ENCODE measurements at regions not wholly inside any gene's neighbourhood (a gene's known extent, or its start where the extent isn't known, plus 50 kb on each side); places are given as distances from the start of the nearest gene placed in this dataset.

DNA sequence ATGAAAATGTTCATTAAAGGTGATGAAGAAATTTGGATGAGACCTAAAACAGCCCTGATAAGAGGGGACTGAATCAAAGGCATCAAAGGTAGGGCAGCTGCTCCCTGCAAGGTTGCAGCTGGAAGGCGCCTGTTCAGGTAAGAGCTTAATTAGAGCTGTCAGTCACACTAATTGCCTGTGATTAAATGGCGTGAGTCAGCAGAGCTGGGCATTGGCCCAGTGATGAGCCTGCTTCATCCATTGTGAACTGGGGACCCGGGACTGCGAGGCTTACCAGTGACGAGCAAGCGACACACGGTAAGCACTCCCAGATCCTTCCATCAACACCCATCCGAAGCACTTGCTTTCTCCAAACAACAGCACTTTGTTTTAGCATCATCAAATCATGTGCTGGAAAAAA lies 621.5 kb upstream of the CDH4 start:
- Histone ChIP-seq H3K9ac (ENCODE audit: low read depth, low read length) (no peak overlapping the region), H3K4me1 (ENCODE audit: control insufficient read depth, insufficient read depth, low read length) (no peaks in the 10 kb centered on the region), H3K4me2 (ENCODE audit: low read length) (no peak overlapping the region)

DNA sequence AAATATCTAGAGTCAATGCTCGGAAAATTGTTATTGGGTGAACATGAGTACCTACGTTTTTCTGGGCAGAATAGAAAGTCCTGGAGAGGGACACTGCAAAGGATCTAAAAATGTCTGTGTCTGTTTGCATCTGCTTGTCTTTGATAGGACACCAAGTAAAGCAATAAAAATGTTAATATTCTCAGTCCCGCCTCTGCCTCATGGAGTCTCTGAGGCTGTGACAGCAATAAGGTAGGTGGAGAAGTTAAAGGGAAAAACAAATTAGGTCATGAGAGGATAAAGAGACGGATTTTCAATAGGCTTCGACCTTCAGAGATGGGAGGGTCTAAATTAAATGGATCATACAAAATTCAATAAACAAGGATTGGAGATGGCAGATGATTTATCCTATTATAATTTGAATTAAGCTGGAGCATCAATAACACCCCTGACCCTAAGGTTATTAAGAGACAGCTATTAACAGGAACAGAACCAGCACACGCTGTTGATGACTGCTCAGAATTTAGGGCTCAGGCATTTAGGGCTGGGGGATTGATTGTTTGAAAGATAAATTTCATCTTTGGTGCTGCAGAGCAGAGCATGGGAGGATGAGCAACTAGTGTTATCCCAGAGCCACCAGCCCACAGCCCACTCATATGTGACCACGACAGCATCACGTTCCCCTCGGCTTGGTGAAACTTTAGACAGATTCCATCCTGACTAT lies 620.3 kb upstream of the CDH4 start:
- H3K36me3 ChIP-seq (ENCODE audit: insufficient read depth, low read length) = no peaks in the 10 kb centered on the region
- no peaks in the 10 kb centered on the region for H3K4me1 ChIP-seq (ENCODE audit: control insufficient read depth, insufficient read depth, low read length)
- no peak overlapping the region for H3K4me3 ChIP-seq (ENCODE audit: low read length)
- H3K4me2 ChIP-seq (ENCODE audit: low read length) = no peak overlapping the region
- peaks cover 15% of the 10 kb centered on the region for H3K27me3 ChIP-seq (ENCODE audit: control insufficient read depth, insufficient read depth, low read length)
- H3K9ac ChIP-seq (ENCODE audit: low read depth, low read length) = no peak overlapping the region
- no peaks in the 10 kb centered on the region for H3K9me3 ChIP-seq (replicated peaks; ENCODE audit: low read length)

More for the DNA sequence above, 621.5 kb upstream of the CDH4 start:
- Histone ChIP-seq H3K36me3 (ENCODE audit: insufficient read depth, low read length) (no peaks in the 10 kb centered on the region), H3K27me3 (ENCODE audit: control insufficient read depth, insufficient read depth, low read length) (peaks cover 7% of the 10 kb centered on the region), H3K9me3 (replicated peaks; ENCODE audit: low read length) (no peaks in the 10 kb centered on the region), H3K4me3 (ENCODE audit: low read length) (no peak overlapping the region)

DNA sequence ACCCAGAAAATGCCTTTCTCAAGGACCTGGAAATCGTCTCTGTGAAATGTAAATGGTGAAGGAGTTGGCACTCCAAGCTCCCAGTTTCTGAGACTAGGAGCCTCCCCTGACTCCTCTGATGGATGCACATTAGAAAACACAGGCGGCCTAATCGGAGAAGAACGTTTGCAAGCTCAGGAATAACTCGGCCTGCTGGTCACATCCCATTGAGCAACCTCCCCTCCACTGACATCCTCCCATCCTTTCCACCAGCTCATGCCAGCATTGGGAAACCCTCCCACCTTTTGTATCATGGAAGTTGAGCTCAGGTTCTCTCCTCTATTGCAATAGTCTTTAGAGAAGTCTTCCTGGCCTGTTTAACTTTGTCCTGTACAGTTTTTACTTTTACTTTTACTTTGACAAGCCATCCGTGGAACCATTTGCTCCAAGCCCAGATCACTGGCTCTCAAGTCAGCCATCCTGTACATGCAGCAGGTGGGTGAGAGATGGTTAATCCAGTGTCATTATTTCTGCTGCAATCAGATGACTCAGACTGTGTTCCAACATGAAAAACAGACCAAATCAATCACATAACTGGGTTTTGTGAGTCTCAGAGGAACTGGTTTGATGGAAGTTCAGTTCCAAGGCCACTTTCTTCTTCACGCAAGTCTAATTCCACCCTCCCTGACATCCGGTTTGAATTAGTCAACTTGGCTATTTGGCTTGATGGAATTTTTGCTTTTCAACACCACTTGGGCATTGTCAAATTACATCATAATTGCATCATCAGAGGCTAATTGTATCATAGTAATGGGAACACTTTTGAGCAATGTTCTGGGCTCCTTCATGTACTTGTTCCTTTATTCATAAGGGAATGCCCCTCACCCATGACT lies 619.4 kb upstream of the CDH4 start:
- H3K9me3 ChIP-seq (replicated peaks; ENCODE audit: low read length) = no peaks in the 10 kb centered on the region
- no peak overlapping the region for H3K9ac ChIP-seq (ENCODE audit: low read depth, low read length)
- H3K4me2 ChIP-seq (ENCODE audit: low read length) = no peak overlapping the region
- H3K27me3 ChIP-seq (ENCODE audit: control insufficient read depth, insufficient read depth, low read length) = peaks cover 15% of the 10 kb centered on the region
- no peaks in the 10 kb centered on the region for H3K4me1 ChIP-seq (ENCODE audit: control insufficient read depth, insufficient read depth, low read length)
- no peaks in the 10 kb centered on the region for H3K36me3 ChIP-seq (ENCODE audit: insufficient read depth, low read length)
- H3K4me3 ChIP-seq (ENCODE audit: low read length) = no peak overlapping the region

DNA sequence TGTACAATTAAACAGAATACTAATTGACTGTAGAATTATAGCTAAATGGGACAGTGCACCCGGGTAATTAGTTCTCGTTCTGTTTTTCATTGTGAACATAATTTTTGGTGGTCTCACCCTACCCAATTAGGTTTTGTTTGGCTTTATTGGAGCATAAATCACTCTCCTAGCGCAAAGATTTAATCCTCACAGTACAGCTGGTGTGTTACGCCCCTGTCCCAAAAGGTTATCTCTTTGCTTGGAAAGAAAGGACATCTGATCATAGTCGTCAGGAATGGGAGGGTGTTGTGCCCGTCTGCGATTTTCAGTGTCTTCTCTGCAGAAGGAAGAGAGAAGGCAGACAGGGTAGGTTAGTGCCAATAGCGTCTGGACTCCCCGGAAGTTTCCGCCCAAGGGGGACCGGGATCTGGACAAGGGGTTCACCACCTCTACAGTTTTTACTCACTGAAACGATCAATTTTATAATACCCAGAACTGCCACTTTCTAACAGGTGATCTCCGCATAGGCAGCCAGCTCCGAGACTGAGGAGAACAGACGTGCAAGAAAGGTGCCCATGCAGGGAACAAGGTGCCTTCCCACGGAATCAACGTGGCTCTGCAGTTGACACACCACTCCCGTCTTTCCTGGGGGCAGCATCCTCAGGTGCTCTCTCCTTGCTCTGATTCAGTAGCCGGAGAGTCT lies 617.4 kb upstream of the CDH4 start:
- no peak overlapping the region for H3K4me2 ChIP-seq (ENCODE audit: low read length)
- no peaks in the 10 kb centered on the region for H3K4me1 ChIP-seq (ENCODE audit: control insufficient read depth, insufficient read depth, low read length)
- H3K9me3 ChIP-seq (replicated peaks; ENCODE audit: low read length) = no peaks in the 10 kb centered on the region
- no peak overlapping the region for H3K4me3 ChIP-seq (ENCODE audit: low read length)
- H3K9ac ChIP-seq (ENCODE audit: low read depth, low read length) = no peak overlapping the region
- peaks cover 15% of the 10 kb centered on the region for H3K27me3 ChIP-seq (ENCODE audit: control insufficient read depth, insufficient read depth, low read length)
- H3K36me3 ChIP-seq (ENCODE audit: insufficient read depth, low read length) = no peaks in the 10 kb centered on the region

DNA sequence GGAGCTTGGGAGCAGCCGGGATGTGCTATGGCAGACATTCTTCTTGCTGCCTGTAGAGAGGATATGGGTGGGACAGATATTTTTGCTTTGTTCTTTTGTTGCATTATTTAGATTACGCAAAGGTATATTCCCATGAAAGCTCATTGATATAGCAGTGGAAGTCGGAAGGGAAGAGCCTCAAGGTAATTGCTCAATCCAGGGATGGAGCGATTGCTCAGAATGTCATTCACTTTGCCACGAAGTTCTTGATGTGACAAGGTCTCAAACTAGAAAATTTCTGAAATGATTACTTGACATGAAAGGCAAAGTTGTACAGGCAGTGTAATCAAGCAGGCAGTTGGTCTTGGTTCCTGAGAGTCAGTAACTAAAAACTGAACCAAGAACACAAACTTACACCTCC lies 615.6 kb upstream of the CDH4 start:
- Histone ChIP-seq H3K9me3 (replicated peaks; ENCODE audit: low read length) (no peaks in the 10 kb centered on the region), H3K4me2 (ENCODE audit: low read length) (no peak overlapping the region), H3K4me3 (ENCODE audit: low read length) (no peak overlapping the region), H3K27me3 (ENCODE audit: control insufficient read depth, insufficient read depth, low read length) (peaks cover 15% of the 10 kb centered on the region), H3K9ac (ENCODE audit: low read depth, low read length) (no peak overlapping the region), H3K36me3 (ENCODE audit: insufficient read depth, low read length) (no peaks in the 10 kb centered on the region), H3K4me1 (ENCODE audit: control insufficient read depth, insufficient read depth, low read length) (no peaks in the 10 kb centered on the region)

DNA sequence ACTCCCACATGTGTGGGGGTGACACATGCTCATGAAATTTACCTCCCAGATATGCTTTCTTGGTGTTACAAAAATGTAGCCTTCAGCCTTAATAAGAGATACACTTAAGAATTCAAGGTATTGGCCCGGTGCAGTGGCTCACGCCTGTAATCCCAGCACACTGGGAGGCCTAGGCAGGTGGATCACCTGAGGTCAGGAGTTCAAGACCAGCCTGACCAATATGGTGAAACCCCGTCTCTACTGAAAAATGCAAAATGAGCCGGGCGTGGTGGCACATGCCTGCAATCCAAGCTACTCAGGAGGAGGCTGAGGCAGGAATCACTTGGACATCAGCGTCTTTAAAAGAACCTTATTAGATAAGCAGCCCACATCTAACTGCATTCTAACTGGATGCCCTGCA lies 614.3 kb upstream of the CDH4 start:
- Histone ChIP-seq H3K27me3 (ENCODE audit: control insufficient read depth, insufficient read depth, low read length) (peaks cover 7% of the 10 kb centered on the region), H3K4me3 (ENCODE audit: low read length) (no peak overlapping the region), H3K4me1 (ENCODE audit: control insufficient read depth, insufficient read depth, low read length) (no peaks in the 10 kb centered on the region), H3K9ac (ENCODE audit: low read depth, low read length) (no peak overlapping the region), H3K9me3 (replicated peaks; ENCODE audit: low read length) (no peaks in the 10 kb centered on the region), H3K36me3 (ENCODE audit: insufficient read depth, low read length) (no peaks in the 10 kb centered on the region), H3K4me2 (ENCODE audit: low read length) (no peak overlapping the region)

DNA sequence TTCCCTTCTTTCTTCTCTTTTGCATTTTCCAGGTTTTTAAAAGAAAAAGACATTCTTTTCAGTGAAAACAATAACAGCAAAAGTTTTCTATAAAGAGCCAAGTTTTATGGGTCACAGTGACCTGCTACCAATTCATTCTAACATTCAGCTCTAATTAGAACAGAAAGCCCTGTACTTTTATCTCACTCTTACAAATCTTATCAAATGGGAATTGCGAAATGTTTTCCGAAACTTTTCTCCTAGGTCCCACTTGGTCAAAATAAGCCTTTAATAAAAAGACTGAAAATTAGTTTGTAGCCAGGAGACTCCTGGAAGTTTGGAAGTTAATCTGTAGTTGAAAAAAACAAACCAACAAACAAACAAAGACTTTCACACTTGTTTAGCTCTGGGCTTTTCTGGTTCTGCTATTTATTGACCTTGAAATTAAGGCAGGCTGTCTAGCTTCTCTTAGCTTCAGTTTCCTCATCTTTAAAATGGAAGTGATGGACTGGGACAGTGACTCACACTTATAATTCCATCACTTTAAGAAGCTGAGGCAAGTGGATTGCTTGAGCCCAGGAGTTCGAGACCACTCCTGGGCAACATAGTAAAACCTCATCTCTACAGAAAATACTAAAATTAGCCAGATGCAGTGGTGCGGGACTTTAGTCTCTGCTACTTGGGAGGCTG lies 613.5 kb upstream of the CDH4 start:
- Histone ChIP-seq H3K36me3 (ENCODE audit: insufficient read depth, low read length) (no peaks in the 10 kb centered on the region), H3K9me3 (replicated peaks; ENCODE audit: low read length) (no peaks in the 10 kb centered on the region), H3K4me3 (ENCODE audit: low read length) (no peak overlapping the region)

DNA sequence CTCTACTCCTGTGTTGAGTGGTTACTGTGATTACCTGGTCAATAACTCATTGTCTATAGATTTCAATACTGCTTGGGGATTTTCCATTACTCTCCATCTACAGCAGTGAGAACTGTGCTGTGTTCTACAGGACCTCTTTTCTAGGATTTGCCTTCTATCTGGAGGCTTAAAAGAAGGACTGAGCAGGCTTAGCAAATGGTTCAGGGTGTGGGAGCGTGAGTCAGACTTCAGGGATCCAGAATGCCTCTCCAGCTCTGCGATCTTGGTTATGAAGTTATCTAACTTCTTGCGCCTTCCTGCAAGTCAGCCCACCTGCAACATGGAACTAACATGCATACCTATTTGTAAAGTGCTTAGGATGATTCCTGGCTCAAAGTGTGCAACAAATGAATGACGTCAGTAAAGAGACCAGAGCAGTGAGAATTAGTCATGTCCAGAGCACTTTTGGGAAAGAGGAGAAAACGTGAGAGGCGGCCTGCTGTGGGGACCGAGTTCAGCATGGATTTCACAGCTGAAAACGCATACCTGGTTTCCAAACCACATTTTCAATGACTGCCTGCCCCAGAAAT lies 610.1 kb upstream of the CDH4 start:
- Histone ChIP-seq H3K36me3 (ENCODE audit: insufficient read depth, low read length) (no peaks in the 10 kb centered on the region), H3K4me2 (ENCODE audit: low read length) (no peak overlapping the region), H3K4me3 (ENCODE audit: low read length) (no peak overlapping the region), H3K27me3 (ENCODE audit: control insufficient read depth, insufficient read depth, low read length) (no peaks in the 10 kb centered on the region), H3K9ac (ENCODE audit: low read depth, low read length) (no peak overlapping the region), H3K4me1 (ENCODE audit: control insufficient read depth, insufficient read depth, low read length) (no peaks in the 10 kb centered on the region), H3K9me3 (replicated peaks; ENCODE audit: low read length) (no peaks in the 10 kb centered on the region)

More for the DNA sequence above, 613.5 kb upstream of the CDH4 start:
- no peaks in the 10 kb centered on the region for H3K4me1 ChIP-seq (ENCODE audit: control insufficient read depth, insufficient read depth, low read length)
- H3K27me3 ChIP-seq (ENCODE audit: control insufficient read depth, insufficient read depth, low read length) = peaks cover 7% of the 10 kb centered on the region
- H3K9ac ChIP-seq (ENCODE audit: low read depth, low read length) = no peak overlapping the region
- no peak overlapping the region for H3K4me2 ChIP-seq (ENCODE audit: low read length)

DNA sequence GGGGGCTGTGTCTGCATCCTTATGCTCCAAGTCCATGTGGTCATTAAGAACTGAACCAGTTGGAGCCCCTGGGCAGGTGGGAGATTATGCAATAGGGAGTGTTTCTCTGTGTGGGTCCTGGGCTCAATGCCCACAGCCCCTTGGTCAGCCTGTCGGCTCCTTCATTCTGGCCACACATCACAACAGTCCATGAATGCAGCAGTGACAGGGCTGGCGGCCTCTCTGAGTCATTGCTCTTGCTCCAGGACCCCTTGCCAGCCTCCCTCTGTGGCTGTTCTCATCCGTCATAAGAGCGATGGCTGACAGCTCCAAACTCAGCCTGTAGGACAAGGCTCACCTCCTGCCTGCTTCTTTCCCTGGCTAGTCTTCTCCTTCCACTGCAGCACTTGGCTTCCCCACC lies 609.5 kb upstream of the CDH4 start:
- Histone ChIP-seq H3K4me1 (ENCODE audit: control insufficient read depth, insufficient read depth, low read length) (no peaks in the 10 kb centered on the region), H3K4me3 (ENCODE audit: low read length) (no peak overlapping the region), H3K9me3 (replicated peaks; ENCODE audit: low read length) (no peaks in the 10 kb centered on the region), H3K4me2 (ENCODE audit: low read length) (no peak overlapping the region), H3K27me3 (ENCODE audit: control insufficient read depth, insufficient read depth, low read length) (no peaks in the 10 kb centered on the region), H3K36me3 (ENCODE audit: insufficient read depth, low read length) (no peaks in the 10 kb centered on the region), H3K9ac (ENCODE audit: low read depth, low read length) (no peak overlapping the region)

DNA sequence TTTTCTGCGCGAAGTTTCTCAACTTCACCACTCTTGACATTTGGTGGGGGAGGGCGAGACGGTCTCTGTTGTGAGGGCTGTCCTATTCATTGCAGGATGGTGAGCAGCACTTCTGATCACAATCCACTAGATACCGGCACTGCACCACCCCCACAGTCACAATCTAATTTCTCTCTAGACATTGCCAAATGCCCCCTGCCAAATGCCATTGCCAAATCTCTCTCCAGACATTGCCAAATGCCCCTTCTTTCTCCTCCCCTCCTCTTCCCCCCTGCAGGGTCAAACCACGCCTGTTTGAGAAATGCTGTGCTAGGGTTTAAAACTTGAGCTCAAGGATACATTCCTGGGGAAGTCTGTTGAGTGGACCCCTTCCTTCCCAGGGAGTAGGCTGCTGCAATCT lies 603.5 kb upstream of the CDH4 start:
- Histone ChIP-seq H3K9ac (ENCODE audit: low read depth, low read length) (no peak overlapping the region), H3K36me3 (ENCODE audit: insufficient read depth, low read length) (no peaks in the 10 kb centered on the region), H3K27me3 (ENCODE audit: control insufficient read depth, insufficient read depth, low read length) (peaks cover 3% of the 10 kb centered on the region), H3K9me3 (replicated peaks; ENCODE audit: low read length) (no peaks in the 10 kb centered on the region), H3K4me2 (ENCODE audit: low read length) (no peak overlapping the region), H3K4me3 (ENCODE audit: low read length) (no peak overlapping the region), H3K4me1 (ENCODE audit: control insufficient read depth, insufficient read depth, low read length) (no peaks in the 10 kb centered on the region)

DNA sequence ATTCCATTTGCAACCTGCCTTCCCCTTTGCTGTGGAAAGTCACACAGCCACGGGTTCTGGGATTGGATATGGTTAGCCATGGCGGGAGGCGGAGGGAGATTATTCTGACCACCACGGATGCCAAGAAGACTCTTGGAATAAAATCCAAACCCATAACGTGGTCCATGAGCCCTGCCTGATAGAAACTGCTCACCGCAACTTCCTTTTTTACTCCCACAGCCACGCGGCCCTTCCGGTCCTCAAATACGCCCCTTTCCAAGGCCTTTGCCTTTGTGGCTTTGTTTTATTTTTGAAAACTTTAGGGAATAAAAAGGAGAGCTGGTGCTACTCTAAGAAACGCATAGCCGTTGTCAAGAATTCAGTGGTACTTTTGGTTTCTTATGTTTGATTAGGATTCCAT lies 602.5 kb upstream of the CDH4 start:
- Histone ChIP-seq H3K9ac (ENCODE audit: low read depth, low read length) (no peak overlapping the region), H3K36me3 (ENCODE audit: insufficient read depth, low read length) (no peaks in the 10 kb centered on the region), H3K9me3 (replicated peaks; ENCODE audit: low read length) (no peaks in the 10 kb centered on the region), H3K4me2 (ENCODE audit: low read length) (no peak overlapping the region), H3K27me3 (ENCODE audit: control insufficient read depth, insufficient read depth, low read length) (peaks cover 3% of the 10 kb centered on the region), H3K4me3 (ENCODE audit: low read length) (no peak overlapping the region), H3K4me1 (ENCODE audit: control insufficient read depth, insufficient read depth, low read length) (no peaks in the 10 kb centered on the region)
